Right lobe of liver (tissue), 4 donors: ENCODE measurements at regions not wholly inside any gene's neighbourhood (a gene's known extent, or its start where the extent isn't known, plus 50 kb on each side); places are given as distances from the start of the nearest gene placed in this dataset.

Experiments used
- CTCF ChIP-seq, 4 donors: fragments of 200-600 bp in 3 of 4; fragments of 450-650 bp in 1 of 4; IDR thresholded peaks; one replicate each; pipeline versions ENCODE4 v1.5.1 to v1.8.0; 2016 to 2022; ENCODE audit warnings: antibody characterized with exemption in 4 of 4, mild to moderate bottlenecking in 2 of 4
- POLR2A ChIP-seq: fragments of 450-650 bp; IDR thresholded peaks from one replicate; pipeline ENCODE4 v1.6.1; 2017; ENCODE audit warnings: antibody characterized with exemption, mild to moderate bottlenecking
- donor health status: DM: no; HTN: no; CAD: no.
- donor health status: DM: no; HTN: no; CAD: no.
- donor health status: DM: no; HTN: yes; CAD: no.

- TF ChIP-seq CTCF (IDR thresholded peaks at IDR 0.05): no peak
- TF ChIP-seq POLR2A: no peak
Observed at GRCh38 chr7:156017431-156017830, 205.2 kb upstream of the SHH start.
